Amniotic stem cell (primary cell): ENCODE measurements at regions not wholly inside any gene's neighbourhood (a gene's known extent, or its start where the extent isn't known, plus 50 kb on each side); places are given as distances from the start of the nearest gene placed in this dataset.
"Not testable (repeated sequence)": the region's sequence is repeated elsewhere in the genome, so short reads cannot be mapped to it uniquely, and the experiment has no call there.

Experiments
- DNase-seq: peaks from one replicate; lab custom pipeline; 2025; lab: John Stamatoyannopoulos, UW

DNA sequence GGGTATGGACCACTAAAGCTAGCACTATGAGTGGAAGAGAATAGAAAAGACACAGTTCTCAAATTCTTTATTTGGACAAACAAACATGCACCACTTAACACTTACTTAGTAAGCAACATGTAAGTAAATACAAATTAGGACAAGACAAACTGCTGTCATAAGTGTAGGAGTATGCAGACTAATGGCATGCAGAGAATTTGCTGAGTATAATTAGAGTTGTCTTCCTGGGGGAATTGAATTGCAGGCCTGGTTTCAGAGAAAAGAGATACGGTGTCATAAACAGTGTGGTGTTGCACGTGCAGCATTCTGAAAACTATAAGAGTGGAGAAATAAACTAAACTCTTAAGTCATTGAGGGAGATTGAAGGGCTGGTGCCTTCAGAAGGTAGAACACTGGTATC lies 125.2 kb upstream of the EYA4 start:
- no peak for DNase-seq

DNA sequence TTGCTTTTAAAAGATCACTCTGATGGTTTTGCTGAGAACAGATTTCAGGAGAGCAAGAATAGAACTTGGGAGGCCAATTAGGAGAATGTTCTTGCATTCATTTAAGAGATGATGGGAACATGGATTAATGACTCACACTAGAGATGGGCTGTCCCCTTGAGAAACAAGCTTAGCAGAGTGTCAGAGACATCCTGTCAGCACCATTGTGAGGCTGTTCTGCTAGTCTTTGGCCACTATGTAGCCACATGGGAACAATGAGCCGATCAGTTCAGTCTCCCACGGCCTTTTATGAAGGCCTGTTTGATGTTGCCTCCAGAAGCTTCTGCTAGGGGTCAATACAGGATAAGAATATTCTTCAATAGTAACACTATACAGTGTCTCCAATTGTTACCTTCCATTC lies 113.0 kb upstream of the EYA4 start:
- no peak for DNase-seq

DNA sequence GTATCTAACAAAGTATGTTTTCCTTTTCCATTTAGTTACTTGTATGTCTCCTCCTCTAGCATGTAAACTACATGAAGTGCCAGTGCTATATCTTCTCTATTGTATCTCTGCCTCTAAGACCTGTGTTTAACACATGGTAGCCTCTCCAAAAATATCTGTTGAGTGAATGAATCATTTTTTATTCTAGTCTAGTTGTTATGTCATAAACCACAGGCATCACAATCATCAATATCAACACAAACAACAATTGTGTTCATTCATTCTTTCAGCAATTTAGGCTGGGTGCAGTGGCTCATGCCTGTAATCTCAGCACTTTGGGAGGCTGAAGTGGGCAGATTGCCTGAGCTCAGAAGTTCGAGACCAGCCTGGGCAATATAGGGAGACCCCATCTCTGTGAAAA lies 111.6 kb upstream of the EYA4 start:
- no peak for DNase-seq

DNA sequence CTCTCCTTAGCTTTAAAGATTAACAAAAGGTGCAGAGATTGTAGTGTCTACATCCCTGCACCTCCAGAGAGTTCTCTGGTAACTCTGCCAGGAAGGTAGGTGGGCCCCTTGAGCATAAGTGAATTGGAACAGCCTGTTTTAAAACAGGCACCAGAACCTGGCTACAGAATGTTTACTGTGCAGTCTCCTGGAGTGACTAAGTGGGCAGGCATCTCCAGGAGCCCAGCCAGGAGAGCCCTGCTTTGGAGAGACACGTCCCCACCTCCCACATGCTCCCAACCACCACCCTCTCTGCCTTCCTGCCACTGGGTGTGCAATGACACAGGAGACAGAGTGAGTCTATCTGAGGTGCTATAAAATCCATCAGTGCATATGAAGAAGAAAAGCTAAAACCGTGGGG lies 110.3 kb upstream of the EYA4 start:
- no peak for DNase-seq

GRCh38 chr6:133131621-133132465 lies 109.3 kb upstream of the EYA4 start:
- DNase-seq = no peak

GRCh38 chr6:133132466-133132971 lies 108.6 kb upstream of the EYA4 start:
- DNase-seq = no peak

DNA sequence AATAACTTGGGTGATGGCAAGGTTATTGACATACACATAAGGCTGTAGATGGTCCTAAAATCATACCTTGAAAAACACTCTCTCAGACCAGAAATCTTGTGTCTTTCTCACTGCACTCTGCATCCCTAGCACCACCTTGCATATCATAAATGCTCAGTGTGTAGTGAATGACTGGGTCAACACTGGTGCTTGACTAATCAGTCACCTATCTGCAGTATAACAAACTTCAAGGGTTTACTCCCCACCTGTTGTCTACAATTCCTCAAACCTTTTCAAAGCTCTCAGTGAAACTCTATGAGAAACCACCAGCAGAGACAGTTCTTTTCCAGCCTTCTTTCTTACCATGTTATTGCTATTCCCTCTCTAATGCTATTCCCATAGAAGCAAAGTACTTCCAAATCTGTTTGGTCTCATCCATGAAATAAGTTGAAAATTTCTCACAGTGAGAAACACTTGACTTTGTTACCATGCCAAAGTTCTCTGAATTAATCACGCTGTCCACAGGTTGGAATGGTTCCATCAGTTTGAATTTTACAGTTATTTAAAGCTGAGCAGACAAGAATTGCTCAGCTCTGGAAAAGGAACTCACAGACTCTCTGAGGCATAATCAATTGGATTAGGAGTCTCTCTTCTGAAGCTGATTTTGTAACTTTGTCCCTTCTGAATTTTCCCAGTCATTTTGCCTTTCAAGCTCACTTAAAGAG lies 104.8 kb upstream of the EYA4 start:
- no peak for DNase-seq

- DNase-seq = not testable (repeated sequence)
These were observed 93.5 kb upstream of the EYA4 start for GRCh38 chr6:133147470-133148184.

DNA sequence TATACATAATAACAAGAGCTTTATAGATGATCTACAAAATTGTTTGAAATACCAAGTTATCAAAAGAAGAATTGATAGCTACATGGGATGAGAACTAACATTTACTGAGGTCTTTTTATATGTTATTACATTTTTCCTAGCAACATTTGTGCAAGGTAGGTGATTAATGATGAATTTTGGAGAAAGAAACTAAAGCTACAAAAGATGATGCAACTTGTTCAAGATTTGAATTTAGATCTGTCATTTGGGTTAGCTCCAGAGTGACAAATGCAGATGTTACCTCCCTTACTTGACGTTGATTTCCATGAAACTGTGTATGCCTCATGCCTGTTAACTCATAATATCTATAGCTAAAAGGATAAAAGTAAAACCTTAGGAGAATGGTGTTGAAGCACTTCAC lies 84.5 kb upstream of the EYA4 start:
- no peak for DNase-seq

- DNase-seq = no peak
These were observed 83.2 kb upstream of the EYA4 start for GRCh38 chr6:133157995-133158394.

DNA sequence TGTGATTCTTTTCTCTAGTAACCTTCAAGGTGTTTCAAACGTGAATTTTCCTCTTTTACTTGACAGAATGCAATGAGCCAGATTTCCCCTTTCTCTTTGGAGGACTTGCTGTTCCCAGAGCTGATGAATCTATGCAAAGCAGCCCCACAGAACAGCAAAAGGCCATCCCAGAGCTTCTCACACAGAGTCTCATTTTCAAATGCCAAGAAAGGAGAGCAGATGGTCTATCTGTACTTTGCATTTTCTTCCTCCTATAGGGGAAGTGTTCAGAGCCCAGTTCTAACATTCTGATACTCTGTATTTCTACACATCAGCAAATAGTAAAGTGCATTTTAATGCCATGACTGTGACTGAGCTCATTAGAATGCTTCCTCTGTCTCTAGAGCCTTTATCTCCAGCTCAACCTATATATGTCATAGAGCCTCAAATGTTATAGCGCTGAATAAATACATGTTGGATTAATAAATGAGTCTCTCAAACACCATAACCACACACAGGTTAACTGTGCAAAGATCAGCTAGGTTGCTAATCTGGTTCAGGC lies 81.8 kb upstream of the EYA4 start:
- DNase-seq = no peak

- no peak for DNase-seq
These were observed 80.6 kb upstream of the EYA4 start for GRCh38 chr6:133160536-133160935.

GRCh38 chr6:133165235-133165634 lies 75.9 kb upstream of the EYA4 start:
- DNase-seq = no peak

- no peak for DNase-seq
These were observed 74.4 kb upstream of the EYA4 start for GRCh38 chr6:133166766-133167165.

GRCh38 chr6:133169901-133170300 lies 71.3 kb upstream of the EYA4 start:
- DNase-seq = no peak

DNA sequence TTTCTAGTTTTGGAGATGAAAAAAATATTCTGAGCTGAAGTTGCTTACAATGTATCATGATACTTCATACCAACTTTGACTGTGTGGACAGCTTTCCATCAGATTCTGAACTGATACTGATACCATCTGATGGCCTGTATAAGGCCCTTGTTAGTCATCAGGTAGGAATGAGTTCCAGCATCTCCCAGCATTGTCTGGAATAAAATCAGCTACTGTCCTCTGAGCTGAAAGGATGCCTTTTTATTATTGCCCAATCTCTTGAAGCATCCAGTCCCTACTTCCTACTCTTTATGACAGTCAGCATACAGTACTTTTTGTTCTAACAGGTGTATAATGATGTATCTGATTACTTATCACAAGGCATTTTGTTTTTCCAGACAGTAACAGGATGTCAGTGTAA lies 70.6 kb upstream of the EYA4 start:
- DNase-seq = no peak

GRCh38 chr6:133171989-133172604 lies 69.1 kb upstream of the EYA4 start:
- no peak for DNase-seq

DNA sequence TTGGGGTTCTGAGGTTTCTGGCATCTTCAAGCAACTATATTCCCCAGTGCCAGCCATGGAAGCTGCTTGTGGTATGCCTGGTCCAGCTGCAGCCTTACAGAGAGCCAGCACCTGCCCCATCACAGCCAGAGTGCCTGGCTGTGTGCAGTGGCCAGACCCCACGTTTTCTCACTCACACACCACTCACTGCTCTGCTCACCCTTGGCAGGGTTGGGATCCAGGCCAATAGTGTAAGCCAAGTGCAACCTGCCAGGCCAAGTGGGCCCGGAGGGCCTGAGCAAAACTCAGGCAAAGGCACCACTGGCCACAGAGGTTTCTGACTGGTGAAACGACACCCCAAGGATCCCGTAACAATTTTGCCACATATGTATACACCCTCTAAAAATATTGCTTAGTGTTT lies 67.9 kb upstream of the EYA4 start:
- DNase-seq = no peak

GRCh38 chr6:133179481-133179880 lies 61.7 kb upstream of the EYA4 start:
- no peak for DNase-seq

DNA sequence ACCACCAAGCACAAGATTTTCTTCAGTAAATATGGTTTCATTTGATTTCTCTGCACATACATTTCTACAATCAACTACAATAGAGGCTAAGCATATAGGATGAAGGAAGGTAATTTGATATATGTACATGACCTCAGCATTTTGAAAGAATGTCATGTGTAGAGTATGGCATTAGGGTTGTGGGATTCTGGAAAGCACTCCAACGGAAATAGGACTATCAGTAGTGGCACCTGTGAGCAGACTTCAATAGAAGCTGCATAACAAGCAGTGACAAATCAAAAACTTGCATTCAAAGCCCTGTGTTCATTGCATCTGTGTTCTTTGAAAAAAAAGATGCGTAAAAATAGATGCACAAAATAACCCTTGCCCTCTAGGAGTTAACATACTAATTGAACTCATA lies 57.5 kb upstream of the EYA4 start:
- no peak for DNase-seq

GRCh38 chr6:133184798-133185372 lies 56.3 kb upstream of the EYA4 start:
- no peak for DNase-seq

GRCh38 chr6:133185731-133186130 lies 55.4 kb upstream of the EYA4 start:
- no peak for DNase-seq
